Stimulated activated CD4-positive, alpha-beta T cell treated with anti-CD3 and anti-CD28 coated beads, TNF-alpha, amount 100 ng/mL, for 1 hour (primary cell): ENCODE measurements at regions not wholly inside any gene's neighbourhood (a gene's known extent, or its start where the extent isn't known, plus 50 kb on each side); places are given as distances from the start of the nearest gene placed in this dataset.

Experiments
- DNase-seq, 3 donors: peaks; one replicate each; pipeline ENCODE4 v3.0.0-alpha.2; 2020; ENCODE audit warnings: low read depth in 3 of 3, low spot score in 1 of 3

DNA sequence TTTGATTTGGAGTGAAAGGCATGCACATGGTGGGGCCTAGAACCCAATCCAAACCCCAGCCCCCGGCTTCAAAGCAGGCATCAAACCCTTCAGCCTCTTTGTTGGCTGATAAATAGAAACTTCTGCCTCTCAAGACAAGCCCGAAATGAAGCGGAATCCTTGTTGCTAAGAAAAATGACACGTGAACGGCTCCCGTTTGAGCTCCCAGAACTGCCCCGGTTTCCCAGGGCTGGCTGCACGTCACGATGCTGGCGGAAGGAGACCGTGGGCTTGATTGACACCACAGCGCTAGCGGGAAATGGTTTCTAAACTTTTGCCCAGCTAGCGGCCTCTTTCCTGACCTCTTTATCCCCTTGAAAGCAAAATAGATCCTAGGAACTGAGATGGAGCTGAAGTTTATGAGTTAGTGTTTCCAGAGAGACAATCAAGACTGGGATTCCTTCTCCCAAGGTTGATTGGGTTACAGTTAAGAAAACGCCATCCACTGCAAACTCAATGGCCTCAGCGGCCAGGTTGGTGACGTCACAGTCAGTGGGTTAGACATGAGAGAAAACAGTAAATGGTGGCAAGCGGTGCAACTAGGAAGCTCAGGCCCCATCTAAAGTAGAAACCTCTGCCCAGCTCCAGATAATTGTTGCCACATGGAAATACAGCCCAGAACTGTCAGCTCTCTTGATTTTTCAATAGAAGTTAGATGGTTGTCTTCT, 117.0 kb downstream of the ANKRD60 start:
- no peak for DNase-seq

DNA sequence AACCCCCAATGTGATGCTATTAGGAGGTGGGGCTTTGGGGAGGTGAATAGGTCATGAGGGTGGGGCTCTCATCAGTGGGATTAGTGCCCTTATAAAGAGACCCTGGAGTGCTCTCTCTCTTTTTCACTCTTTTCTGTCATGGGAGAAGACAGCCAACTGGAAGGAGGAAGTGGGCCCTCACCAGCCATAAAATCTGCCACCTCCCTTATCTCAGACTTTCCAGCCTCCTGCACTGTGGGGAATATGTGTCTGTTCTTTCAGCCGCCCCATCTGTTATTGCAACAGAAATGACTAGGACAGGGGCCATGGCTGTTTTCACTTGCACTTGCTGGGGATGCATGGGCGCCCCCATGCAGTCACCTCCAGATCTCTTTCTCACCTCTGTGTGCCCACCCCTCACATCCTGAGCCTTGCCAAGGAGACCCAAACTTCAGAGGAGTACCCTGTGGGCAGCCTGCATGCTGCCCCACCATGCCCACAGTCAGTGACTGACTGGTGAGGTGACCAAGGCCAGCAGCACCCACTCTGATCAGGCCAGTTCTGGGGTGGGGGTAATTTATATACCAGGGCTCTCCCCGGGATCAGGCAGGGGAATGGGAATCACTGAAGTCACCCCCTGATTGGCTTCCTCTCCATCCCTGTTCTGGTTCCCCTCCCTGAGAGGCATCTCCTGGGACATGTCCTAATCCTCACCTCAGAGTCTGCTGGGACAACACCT, 118.4 kb downstream of the ANKRD60 start:
- DNase-seq = no peak

DNA sequence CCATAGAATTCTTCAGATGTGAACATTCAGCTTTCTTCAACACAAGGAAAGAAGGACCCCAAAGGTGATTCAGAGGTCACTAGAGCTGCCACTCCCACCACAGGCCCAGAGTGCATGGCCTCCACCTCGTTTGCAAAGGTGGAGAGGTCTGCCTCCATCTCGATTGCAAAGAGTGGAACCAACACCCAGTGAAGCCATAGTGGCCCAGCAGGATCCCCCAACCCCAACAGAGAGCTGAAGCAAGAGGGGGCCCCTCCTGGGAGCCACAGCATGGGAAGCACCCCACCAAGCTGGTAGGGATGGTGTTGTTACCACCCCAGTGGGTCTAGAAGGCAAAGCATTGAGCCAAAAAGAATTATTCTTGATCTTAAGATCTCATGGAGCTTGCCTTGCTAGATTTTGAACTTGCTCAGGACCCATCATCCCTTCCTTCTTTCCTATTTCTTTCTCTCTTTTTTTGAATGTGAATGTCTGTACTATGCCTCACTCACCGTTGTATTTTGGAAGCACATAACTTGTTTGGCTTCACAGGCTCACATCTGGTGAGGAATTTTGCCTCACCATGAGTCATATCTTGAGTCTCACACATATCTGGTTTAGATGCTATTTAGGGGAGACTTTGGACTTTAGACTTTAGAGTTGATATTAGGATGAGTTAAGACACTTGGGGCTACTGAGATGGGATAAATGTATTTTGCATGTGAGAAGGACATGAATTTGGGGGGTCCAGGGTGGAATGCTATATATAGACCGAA, 119.2 kb downstream of the ANKRD60 start:
- no peak for DNase-seq

DNA sequence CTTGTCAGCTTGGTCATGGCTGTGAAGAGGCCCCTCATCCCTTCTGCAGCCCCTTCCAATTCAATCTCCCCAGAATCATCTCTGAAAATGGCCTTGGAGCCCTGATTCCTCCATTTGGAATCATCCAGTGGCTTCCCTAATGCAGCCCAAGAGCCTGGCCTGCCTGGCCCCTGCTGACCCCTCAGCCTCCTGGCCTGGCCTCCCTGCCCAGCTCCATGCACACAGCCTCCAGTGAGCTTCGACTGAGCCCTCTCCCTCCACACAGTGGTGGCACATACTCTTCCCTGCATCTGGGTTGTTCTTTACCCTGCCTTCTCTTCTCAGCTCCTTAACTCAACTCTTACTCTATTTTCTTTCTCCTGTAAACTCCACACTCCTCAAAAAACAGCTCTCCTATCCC, 120.9 kb downstream of the ANKRD60 start:
- DNase-seq = no peak

DNA sequence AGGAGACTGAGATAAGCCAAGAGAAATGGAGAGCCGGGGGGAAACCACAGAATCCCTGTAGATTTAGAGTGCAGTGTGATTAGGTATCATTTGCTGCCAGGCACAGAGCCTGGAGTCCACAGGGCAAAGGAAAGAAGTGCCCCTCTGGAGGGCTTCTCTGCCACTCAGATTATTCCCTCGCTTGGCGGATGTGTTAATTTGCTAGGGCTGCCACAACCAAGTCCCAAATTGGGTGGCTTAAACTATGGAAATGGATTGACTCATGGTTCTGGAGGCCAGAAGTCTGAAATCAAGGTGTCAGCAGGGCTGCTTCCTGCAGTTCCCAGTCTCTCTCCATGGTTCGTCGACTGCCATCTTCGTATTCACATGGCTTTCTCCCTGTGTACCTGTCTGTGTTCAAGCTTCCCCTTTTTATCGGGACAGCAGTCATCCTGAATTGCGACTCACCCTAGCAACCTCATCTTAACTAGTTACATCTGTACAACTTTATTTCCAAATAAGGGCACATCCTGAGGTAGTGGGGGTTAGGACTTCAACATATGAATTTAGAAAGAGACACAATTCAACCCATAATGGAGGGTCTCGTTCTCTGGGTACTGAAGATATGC, 122.2 kb downstream of the ANKRD60 start:
- no peak for DNase-seq

DNA sequence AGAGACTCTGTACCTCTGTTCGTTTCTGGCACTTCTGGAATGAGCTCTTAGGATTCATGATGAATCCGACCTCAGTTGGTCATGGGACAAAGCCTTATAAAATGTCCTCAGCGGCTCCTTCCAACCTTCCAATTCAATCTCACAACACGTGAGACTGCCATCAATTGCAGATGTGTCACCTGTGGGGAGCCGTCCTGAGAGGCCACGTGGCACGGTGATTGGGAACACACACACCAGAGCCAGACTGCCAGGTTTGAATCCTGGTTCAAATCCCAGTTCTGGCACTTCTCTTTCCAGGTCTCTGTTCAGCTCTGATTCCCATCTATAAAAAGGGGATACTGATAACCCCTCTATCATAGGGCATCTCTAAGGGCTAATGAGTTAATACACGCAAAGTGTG, 124.5 kb downstream of the ANKRD60 start:
- no peak for DNase-seq

DNA sequence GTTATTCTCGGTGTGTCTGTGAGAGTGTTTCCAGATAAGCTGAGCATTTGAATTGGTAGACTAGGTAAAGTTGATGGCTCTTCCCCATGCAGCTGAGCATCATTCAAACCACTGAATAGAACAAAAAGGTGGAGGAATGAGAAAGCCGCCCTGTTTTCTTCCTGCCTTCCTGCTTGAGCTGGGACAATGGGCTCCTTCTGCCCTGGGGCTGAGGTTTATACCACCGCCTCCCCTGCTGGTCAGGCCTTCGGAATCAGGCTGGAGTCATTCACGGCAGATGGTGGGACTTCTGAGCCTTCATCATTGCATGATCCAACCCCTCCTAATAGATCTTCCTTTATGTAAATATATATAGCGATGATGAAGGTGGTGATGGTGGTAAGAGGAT, 124.9 kb downstream of the ANKRD60 start:
- DNase-seq = no peak

DNA sequence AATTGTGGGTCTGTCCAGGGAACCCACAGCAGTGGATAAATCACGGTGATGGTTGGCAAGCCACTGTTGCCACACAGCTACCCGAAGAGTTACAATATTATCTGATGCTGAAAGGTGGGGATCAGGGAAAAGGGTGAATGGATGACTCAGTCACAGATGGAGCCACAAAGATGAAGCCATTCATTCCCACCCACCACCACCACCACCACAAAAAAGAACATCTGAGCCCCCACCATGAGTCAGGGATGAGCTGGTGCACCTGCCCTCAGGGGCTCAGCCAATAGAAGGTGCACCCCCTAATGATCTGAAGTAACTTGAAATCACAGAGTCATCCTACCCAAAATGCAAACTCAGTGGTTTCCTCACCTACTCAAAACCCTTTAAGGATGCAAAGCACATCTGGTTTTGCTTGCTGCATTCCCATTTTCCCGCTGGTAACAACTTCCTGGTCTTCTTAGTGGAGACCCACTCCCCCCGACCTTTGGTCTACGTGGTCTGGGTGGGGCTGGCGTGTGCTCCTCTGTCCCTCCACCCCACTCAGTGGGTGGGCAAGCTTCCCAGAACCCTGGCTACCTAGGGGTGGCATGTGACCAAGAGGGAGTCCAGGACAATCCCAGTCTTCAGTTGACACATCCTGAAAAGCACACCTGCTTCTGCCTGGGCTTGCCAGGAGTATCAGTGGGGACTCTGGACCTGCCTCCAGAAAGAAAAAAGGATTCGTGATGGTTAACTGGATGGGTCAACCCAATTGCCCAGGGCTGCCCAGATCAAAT, 125.5 kb downstream of the ANKRD60 start:
- no peak for DNase-seq

DNA sequence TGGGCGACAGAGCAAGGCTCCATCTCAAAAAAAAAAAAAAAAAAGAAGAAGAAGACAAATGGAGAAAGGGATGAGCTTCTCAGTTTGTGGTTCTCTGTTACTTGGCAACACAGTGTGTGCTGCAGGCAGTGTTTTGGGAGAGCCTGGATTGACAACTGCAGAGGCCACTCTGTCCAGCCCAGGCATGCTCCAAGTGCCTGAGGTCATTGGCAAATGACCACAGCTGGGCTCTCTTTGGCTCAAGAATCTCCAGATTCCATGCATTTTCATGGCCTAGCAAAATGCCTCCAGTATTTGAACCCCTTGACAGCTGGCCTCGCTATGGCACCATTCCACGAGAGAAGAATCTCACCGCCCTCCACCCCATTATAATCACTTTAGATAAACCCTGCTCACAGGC, 126.2 kb downstream of the ANKRD60 start:
- no peak for DNase-seq

DNA sequence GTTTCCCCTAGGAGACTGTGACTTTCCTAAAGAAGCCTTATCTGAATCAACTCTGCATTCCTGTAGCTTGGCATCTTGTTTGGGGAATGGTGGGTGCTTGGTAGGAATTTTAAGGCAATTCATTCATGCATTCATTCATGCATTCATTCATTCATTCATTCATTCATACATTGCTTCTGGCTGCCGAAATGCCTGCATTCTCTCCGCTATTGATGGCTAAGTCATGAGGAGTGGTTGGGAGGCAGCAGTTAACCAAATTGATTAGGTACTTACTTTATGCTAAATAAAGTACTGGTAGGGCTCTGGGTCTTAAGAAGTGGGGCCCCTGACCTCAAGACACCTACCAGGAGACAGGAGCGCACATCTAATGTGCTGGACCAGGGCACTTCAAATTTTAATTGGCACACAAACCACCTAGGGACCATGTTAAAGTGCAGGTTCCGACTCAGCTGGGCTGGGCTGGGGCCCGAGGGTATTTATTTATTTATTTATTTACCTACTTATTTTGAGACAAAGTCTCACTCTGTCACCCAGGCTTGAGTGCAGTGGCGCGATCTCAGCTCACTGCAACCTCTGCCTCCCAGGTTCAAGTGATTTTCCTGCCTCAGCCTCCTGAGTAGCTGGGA, 127.6 kb downstream of the ANKRD60 start:
- no peak for DNase-seq

DNA sequence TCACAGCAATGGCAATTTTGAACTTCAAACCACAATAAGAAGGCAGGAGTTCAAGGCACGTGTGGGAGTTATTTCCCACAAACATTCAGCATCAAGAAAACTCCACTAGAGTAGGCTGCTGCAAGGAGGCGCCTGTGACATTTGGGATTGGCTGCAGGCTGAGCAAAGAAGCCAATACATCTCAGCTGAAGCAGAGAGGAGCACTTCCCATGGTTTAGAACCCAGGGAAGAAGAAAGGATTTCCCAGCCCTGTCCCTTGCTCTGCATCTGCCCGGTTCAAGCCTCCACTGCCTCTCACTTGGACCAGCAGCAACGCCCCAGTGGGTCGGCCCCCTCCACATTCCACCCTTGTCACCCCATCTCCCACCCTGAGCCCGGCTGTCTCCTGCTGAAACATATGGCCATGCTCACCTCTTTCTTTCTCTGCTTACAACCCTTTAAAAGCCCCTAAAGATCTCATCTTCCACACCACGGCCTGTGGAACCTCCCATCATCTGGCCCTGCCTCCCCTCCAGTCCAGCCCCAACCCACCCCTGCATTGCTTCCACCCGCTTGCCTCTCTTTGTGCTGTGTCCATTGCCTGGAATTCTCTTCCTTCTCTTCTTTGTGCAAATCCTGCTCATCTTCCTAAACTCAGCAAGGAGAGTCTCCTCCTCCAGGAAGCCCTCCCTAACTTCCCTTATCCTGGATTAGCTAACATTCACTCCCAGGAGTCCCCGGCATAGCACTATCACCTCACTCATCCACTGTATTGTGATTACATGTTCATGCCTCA, 128.3 kb downstream of the ANKRD60 start:
- no peak for DNase-seq

DNA sequence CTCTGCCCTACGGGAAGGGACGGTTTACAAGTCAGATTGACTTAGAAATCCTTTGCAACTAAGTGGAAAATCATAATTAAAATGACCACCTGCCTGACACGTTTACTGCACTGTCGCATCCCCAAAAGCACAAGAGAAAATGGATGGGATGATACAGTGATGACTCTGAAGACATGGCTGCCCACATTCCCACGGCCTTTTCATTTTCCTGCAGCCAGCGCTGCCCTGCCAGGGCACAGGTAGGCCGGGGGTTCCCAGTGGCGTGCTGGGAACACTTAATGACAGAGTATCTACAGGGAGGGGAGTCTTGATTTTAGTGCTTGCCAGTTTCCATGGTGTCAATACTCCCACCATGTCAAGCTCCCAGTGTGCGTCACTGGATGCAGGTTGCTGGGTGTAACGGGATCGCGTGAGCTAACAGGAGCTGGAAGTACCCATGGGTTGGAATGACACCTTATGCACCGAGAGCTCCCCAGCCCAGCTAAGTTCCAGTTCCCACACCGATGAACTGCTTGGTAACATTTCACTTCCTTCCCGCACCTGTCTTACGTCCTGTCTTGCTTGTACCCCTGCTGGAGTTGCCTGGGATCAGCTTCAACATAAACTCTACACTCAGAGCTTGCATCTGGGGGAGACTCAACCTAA, 129.0 kb downstream of the ANKRD60 start:
- DNase-seq = no peak

DNA sequence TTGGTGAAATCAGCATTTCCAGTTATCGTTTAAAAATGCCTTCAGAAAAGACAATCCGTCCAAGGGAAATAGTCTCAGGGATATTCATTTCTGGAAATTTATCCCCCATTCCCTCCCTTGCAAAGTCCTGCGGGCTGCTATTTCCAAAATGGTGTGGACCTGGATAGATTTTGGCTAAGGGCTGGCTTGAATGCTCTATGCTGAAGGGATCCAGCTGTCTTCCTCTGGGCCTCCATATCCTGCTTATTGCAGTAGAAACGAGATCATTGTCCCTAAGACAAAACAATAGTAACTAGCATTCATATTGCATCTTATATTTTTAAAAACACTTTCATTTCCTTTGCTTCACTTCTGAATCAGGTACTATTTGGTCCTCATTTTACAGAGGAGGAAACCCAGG, 129.9 kb downstream of the ANKRD60 start:
- DNase-seq = no peak

DNA sequence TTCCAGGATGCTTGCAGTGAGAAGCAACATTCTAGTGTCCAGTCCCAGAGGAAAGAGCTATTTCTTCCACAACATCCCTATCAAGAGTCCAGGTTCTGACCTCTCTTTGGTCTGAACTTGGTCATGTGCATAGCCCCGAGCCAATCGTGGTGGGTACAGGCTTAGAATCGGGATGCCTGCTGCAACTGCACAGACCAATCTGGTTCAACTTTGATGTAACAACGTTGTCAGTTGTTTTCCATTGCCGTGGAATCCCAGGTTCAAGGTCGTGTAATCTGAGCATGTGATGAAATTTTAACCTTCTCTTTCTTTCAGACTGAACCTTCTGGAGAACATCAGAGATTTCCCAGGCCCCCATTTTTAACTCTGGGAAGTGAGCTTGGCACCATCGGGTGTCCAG, 130.5 kb downstream of the ANKRD60 start:
- DNase-seq = no peak

DNA sequence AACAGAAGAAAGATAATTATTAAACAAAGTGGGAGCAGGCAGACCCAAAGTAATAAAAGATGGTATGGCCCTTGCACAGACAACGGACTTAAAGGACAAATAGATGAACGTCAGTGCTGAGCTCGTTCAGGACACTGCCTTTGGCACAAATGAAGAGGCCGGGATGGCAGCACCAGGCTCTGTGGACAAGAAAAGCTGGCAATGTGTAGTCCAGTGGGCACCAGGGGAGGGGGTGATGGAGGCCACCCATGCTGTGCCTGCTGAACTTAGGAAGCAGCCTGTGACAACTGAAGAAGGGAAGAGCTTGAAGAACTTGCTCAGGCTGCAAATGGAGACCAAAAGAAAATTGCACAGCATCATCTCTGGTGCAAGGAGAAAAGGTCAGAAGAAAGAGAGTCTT, 131.0 kb downstream of the ANKRD60 start:
- no peak for DNase-seq

DNA sequence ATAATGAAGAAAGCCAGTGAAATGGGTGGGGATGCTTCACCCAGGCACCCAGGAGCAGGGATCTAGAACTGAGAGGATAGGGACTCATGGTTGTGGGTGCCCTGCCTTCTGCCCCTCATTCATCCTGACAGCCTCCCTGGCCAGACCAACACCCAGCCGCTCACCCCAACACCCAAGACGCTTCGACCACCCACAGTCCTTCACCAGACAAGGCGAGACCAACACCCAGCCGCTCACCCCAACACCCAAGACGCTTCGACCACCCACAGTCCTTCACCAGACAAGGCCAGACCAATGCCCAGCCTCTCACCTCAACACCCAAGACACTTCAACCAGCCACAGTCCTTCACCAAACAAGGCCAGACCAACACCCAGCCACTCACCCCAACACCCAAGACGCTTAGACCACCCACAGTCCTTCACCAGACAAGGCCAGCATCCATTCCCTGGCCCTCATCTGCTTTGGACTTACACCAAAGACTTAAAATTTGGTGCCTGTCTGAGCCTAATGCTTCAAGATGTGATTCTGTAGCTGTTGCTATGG, 131.5 kb downstream of the ANKRD60 start:
- no peak for DNase-seq

DNA sequence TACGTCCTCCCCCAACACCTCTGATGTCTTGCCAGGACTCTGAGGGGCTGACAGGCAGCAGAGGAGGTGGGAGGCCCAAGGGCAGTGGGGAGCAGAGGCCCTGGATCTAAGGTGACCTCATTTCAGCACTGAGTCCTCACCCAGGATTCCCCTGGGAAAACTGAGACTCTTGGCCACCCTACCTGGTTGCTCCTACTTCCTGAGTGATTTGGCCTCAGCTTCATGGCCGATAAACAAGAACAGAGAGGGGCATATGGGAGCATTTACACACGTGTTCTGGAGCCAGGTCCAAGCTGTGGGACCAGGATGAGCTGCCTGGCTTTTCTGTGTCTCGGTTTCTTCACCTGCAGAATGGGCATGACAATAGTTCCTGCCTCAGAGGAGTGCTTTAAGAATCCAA, 133.8 kb downstream of the ANKRD60 start:
- no peak for DNase-seq

DNA sequence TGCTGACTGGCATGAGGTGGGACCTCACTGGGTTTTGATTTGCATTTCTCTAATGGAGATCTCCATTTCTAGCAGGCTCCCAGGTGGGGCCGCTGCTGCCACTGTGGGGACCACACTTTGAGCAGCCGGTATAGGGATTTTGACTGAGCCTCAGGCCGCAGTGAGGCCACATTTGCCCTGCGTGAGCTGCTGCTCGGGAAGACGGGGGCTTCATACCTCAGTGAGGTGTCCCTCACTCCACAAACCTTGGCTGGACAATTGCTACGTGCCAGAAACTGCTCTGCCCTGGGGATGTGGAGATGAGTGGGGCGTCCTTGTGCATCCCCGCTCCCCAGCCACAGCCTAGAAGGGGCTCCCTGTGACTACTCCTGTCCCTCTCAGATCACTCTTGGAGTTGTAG, 134.3 kb downstream of the ANKRD60 start:
- no peak for DNase-seq

DNA sequence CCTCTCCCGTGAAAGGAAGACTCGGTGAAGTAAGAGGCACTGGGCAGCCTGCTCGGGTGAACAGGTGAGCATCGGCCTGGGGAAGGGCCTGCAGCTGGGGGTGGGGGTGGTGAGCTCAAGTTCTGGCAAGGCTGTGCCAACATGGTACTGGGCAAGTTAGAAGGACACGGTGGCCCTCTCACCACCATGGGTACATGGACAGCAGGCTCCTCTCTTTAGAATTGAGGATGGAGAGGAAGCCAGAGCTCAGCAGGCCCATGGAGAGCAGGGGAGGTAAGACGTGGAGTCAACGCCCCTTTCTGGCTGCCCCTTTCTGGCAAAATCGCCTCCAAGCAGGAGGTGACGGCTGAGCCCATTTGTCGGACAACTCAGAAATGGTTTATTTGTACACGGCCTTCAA, 135.6 kb downstream of the ANKRD60 start:
- DNase-seq = no peak
